GM21825 (cell line): ENCODE measurements at regions not wholly inside any gene's neighbourhood (a gene's known extent, or its start where the extent isn't known, plus 50 kb on each side); places are given as distances from the start of the nearest gene placed in this dataset.
"Not testable (repeated sequence)": the region's sequence is repeated elsewhere in the genome, so short reads cannot be mapped to it uniquely, and the experiment has no call there.

Experiments
- ATAC-seq: cut with Tn5 transposase; IDR thresholded peaks from one replicate; pipeline ENCODE4 v1.9.1; 2021; ENCODE audit warnings: mild to moderate bottlenecking, moderate library complexity; ENCODE audit not compliant: unreplicated experiment

DNA sequence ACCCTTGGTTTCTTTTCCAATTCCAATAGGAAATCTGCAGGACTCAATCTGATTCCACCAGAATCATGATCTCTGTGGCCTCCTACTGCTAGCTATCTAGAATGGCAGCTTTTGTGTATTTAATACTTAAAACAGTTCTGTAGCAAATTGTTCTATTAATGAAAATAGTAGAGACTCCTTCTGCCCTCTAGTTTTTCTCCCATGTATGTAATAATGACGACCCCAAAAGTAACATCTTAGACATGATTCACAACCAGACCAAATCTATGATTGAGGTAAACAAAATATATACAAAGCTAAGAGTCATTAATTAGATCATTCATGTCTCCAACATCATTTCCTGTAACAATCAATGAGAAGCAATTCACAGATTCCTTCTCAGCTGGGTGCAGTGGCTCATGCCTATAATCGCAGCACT, 259.1 kb upstream of the MKLN1 start:
- no peak for ATAC-seq

DNA sequence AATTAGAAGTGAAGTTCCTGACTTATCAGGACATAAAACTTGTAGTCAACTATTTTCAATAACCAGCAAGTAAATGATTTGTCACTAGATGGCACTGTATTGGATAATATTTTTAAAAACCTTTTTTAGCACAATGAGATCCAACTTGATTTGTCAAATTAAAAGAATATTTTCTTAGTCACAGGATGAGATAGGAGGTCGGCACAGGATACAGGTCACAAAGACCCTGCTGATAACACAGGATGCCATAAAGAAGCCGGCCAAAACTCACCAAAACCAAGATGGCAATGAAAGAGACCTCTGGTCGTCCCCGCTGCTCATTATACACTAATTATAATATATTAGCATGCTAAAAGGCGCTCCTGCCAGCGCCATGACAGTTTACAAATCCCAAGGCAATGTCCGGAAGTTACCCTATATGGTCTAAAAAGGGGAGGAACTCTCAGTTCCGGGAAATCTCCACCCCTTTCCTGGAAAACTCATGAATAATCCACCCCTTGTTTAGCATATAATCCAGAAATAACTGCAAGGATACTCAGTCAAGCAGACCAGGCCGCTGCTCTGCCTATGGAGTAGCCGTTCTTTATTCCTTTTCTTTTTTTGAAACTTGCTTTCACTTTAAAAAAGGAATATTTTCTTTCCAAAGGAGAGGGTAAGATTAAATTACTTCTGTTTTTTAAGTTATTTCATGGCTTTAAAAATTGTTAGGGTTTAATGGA, 255.7 kb upstream of the MKLN1 start:
- ATAC-seq = no peak

DNA sequence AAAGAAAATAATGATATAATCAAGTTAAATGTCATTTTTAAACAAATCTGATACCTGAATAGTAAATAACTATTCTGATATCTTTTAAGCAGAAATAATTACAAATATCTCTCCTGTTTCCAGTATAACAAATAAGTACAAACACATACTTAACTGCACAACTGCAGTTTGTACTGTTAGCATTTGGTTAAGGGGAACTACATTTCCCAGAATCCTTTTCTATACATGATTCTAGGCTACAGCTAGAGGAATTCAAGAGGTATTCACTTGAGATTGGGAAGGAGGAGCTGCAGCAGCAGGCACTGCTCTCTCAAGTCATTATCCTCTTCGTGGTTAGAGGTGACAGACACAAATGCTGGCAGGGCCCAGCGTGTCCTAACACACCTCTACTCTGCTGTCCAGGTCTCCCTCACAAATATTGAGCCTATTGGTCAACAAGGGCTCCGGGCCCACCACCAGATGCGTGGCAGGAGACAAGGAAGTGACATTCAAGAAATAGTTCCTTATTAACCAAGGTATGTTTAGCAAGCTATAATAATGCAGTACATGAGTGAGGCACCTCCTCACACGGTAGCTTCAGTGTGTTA, 255.1 kb upstream of the MKLN1 start:
- no peak for ATAC-seq

DNA sequence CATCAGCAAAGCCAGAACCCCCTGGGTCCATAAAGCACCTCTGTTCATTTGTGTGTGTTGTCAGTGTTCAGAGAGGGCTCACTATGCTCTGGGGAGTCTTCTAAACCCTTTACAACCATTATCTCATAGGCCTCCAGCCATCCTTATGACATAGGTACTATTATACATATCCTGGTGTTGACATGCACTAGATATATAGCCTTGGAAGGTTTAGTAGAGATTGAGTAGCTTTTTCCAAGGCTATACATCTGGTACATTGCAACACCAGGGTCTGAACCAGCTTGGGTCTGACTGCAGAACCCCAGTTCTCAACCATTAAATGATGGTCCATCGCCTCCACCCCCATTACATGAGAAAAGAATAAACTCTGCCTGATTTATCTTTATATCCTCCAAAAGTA, 253.6 kb upstream of the MKLN1 start:
- ATAC-seq = no peak

DNA sequence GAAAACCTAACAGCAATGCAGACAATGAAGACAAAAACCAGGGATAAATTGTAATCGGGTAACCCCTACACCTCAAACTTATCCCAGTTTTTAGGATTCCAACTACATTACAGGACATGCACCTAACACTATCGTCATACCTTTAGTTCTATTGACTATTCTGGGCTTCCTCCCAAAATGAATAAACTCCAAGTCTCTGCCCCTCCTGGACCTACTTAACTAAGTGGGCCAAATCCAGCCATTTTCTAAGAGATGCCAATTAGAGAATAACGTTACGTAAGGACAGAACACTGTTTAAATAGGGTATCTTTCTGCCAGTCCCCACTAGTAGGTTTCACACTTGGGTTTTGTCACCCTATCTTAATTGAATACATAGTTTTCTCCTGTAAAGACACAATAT, 253.1 kb upstream of the MKLN1 start:
- ATAC-seq = no peak

DNA sequence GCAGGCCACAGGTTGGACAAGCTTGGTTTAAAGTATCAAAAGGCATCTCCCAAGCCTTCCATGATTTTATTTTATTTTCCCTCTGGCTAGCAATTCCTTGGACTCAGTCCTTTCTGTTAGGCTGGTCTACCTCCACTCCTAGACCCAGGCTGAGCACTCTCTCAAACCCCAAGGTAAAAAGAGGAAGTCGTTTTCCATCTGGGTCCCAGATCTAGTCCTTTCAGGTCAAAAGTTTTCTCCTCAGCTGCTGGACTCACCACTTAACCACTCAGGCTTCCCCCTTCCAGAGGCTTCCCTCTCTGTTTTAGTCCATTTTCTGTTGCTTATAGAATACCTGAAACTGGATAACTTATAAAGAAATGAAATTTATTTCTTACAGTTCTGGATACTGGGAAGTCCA, 252.3 kb upstream of the MKLN1 start:
- no peak for ATAC-seq

DNA sequence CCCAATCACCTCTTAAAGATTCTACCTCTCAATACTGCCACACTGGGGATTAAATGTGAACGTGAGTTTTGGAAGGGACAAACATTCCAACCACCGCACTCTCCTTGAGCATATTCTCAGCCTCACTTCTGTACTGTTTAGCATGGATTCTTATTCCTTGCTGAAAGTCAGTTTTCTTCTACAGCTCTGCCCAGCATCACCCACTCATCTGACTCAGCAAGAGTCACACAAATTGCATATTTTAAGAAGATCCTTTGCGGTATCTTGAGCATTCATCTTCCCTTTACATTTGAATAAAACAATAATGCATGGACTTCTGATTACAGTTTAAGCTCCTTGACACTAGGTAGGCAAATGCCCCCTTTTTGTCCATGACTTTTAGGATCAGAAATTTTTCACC, 251.6 kb upstream of the MKLN1 start:
- no peak for ATAC-seq

DNA sequence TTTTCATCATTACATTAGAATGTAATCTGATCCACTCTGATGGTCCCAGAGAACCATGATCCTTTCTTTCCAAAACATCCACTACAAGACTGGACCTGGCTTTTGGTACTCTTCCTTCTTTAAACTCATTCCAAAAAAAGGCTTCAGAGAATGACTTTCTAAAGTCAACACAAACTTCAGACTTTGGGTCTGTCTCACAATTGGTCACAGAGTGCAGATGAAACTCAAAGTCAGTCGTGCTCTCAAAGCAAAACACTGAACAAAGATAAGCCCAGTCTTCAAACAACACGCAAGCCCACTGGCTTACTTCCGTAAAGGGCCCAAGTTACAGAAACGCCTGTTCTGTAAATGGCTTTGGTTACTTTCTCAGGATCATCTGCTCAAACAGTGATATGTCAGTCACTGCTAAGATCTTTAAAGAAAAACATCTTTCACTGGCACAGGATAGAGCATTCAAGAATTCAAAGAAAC, 250.9 kb upstream of the MKLN1 start:
- no peak for ATAC-seq

DNA sequence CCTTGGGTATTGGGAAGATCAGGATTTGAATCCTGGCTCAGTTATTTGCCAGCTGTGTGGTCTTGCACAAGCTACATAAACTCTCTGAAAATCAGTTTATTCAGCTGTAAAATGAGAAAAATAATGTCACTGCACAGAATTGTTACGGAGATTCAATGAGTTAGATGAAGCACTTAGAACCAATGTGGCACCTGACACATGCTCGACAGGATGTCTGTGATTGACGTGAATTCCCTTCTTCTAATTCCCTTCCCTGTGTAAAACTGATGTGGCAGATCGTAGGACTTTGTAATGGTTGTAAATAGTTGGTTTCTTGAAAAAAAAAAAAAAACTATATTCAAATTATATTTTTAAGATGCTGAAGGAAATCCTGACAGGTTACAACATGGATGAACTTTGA, 249.9 kb upstream of the MKLN1 start:
- no peak for ATAC-seq

DNA sequence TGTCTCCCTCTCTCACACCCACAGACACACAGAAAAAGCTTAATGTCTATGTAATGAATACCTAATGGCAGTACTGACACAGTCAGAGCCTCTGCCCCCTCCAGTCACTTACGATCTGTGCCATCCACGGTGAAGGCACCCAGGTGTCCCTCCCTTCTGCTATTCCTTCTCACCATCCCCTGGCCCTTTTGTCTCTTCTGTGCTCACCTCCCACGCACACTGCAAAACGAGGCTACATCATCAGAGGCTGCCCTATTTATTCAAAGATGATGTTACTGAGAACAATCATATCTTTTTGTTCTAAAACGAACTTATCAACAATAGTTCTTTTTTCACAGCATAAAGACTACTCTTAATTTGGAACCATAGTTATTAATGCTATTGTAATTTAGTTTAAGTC, 246.9 kb upstream of the MKLN1 start:
- ATAC-seq = no peak

DNA sequence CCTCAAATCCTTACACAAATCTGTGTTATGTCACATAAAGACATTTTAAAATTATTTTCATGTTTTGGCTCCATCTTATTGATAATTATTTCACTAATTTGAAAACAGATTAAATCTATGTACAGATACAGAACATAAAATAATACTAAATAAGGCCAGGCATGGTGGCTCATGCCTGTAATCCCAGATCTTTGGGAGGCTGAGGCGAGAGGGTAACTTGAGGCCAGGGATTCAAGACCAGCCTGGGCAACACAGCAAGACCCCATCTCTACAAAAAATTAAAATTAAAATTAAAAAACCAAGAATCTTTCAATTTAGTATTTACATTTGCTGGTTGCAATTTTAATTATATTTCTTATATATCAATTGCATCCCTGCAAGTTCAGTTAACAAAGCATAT, 246.4 kb upstream of the MKLN1 start:
- ATAC-seq = no peak

DNA sequence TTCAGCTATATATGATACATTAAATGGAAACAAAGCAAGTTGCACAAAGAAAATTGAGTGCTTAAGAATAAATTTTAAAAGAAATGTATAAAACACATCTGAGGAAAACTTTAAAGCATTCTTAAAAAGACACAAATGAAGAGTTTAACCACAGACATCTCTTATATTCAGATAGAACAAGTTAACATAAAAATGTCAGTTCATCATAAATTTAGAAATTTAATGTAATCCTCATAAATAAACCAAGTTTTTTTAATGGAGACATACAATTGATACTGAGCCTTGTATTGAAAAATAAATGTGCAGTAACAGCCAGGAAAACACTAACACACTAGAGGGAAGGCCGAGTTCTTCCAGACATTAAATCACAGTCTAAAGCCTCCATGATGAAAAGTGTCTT, 243.9 kb upstream of the MKLN1 start:
- no peak for ATAC-seq

DNA sequence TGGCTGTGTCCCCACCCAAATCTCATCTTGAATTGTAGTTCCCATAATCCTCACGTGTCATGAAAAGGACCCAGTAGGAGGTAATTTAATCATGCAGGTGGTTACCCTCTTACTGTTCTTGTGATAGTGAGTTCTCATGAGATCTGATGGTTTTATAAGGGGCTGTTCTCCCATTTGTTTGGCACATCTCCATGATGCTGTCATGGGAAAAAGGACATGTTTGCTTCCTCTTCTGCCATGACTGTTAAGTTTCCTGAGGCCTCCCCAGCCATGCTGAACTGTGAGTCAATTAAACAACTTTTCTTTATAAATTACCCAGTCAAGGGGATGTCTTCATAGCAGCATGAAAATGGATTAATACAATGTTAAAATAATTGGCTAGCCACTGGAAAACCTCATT, 243.3 kb upstream of the MKLN1 start:
- not testable (repeated sequence) for ATAC-seq

DNA sequence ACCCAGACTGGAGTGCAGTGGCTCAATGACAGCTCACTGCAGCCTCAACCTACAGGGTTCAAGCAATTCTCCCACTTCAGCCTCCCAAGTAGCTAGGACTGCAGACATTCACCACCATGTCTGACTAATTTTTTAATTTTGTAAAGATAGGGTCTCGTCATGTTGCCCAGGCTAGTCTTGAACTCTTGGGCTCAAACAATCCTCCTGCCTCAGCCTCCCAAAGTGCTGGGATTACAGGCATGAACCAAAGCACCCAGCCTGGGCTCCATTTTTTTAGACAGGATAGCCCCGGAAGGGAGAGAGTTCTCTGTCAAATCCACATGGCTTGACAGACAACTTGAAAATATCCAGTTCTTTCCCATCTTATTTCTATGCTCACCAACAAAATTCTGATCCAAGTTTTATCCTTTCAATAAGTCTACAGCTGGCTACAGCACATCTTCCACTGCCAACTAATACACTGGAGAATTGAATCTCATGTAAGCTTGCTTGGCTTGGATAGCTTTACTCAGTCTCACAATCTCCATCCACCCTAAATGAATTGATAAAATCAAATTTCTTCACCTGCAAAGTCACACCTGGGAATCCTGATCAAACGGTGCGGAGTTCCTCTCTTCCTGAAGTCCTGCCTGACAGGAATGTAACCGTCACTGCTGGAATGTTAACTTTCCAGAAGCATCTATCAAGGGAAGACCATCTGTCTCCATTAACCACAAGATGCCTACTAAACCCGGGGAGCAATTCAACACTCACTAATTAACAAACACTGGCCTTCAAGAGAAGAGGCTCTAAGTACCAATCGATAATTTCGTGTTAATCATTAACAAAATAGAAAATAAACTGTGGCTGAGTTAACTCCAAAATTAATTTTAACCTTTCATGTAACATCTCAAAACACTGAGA, 239.7 kb upstream of the MKLN1 start:
- no peak for ATAC-seq

DNA sequence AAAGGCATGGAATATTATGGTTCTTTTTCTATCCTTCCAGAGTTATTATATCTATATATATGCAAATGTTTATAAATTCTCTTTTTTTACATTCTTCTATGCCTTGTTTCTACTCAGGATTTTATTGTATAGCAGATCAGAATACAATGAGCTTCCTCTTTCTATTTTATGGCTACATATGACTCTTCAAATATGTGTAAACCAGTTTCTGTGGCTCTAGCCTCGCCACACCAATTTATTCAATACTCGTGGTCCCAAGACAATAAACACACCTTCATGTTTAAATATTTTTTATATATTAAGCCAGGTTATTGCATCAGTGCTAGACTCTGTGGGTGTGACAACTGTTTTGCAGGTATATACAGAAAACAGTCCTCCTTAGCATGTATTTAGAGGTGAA, 237.5 kb upstream of the MKLN1 start:
- no peak for ATAC-seq

DNA sequence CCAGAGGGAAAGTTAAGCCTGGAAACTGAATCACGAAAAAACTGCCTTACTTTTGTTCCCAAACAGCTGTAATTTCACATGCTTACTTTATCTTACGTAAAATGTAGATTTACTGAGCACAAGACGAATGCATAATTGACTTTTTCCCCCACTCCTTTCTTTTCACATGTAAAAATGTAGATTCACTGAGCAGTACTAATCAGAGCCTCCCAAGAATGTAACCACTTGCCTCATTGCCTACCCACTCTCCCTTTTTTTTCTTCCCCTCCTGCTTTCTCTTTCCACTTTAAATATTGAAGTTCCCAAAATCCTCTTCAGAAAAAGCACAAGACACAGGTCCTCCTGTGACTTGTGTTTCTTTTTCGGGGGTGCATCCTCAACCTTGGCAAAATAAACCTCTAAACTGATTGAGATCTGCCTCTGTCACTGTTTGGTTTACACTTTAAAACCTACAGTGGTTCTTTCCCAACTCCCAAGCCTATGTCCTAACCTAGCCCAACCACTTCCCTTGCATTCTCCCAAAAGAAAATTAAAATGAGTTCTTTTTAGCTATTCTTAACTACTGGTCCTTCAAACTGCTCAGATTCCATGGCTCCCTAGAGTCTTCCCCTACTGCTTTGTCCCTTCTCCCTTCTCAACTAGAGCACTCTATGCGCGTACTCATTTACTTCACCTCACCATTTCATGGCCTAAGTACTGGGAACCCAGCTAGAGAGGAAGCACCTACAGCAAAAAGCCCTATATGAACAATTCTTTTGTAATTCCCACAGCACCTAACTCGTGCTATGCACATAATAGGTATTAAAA, 236.6 kb upstream of the MKLN1 start:
- ATAC-seq = no peak

DNA sequence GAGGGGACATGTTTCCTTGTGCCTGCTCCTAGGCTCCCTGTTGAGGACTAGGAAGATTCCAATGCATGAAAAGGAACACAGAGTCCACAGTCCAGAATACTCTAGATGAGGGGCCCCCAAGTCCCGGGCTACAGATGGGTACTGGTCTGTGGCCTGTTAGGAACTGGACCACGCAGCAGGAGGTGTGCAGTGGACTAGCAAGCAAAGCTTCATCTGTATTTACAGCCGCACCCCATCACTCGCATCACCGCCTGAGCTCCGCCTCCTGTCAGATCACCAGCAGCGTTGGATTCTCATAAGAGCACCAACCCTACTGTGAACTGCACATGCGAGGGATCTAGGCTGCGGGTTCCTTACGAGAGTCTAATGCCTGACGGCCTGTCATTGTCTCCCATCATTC, 233.0 kb upstream of the MKLN1 start:
- no peak for ATAC-seq

DNA sequence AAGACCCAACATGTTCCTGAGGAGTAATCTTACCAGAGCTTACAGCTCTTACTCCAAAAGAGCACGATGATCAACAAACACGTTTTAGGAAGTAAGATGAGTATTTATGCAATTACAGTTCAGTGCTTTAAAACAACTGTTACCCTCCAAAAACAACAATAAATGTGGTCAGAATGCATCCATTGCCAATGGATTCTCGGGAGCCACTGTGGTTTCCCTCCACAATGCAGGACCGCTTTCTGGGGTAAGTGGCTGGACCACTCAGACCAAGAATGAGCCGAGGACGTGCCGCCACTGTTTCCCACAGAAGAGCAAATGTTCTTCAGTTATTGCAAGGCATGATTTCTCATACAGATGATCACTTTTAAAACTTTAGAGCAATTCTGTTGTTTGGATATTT, 232.3 kb upstream of the MKLN1 start:
- no peak for ATAC-seq

DNA sequence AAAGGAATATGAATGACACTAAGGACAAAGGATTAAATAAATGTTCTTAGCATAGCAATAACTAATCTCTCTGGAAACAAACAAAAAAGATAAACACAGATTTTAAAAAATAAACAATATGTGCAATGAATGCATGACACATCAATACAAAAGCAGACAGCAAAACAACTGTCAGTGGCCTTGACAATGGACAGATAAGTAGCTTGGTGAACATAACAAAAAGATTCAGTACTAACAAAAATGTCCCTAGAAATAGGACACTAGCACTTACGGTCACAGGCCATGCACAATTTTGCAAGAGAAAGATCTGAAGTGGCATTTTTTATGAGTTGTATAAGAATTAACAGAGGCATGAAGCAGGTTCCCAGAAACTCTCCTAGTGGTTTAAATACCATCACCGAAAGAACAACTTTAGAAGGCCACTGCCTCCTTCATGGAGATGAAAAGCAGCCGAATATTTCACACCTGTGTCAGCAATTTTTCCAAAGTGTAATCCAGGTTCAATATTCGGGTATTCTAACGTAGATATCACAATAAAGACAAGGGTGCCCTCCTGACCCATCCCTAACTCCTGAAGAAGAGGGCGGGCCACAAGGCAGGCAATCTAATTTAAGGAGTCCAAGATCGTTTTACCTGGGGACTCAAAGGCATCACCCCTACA, 231.3 kb upstream of the MKLN1 start:
- ATAC-seq = no peak

DNA sequence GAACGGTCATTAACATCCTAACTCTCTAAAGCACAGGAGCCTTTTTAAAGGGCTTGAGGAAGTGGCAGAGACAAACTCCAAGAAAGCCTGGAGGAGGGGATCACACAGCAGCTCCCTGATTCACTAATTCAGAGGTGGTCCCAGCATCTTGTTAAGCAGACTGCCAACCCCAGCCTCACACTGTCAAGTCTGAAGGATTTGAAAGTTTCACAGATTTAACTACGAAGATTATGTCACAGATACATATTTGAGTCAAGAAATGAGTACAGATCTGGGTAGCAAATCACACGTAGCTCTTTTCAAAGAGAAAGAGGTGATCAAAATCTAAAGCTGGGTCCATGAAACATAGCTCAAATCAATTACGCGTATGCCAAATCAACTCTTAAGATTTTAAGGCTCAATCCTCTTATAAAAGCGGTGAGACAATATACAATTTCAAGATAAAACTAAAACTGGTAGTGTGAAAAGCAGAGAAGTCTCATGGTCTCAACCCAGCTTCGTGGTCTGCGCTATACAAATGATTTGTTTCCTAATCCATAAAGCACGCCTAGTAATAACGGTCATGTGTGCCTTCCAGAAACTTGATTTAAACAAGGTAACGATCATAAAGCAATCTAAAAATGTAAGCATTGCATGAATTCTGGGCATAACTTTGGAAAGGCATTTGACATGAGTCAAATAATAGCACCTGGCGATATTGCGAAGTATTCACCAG, 229.9 kb upstream of the MKLN1 start:
- ATAC-seq = no peak
